ENCODE measurements at regions not wholly inside any gene's neighbourhood (a gene's known extent, or its start where the extent isn't known, plus 50 kb on each side); places are given as distances from the start of the nearest gene placed in this dataset.

- Mint-ChIP-seq H3K27ac (no peak overlapping the region), H3K36me3 (no peaks in the 10 kb centered on the region), H3K27me3 (no peaks in the 10 kb centered on the region), H3K4me3 (no peak overlapping the region), H3K4me1 (no peaks in the 10 kb centered on the region), H3K9me3 (no peaks in the 10 kb centered on the region)
- Histone ChIP-seq H3K9me3 (ENCODE audit: low read length) (no peaks in the 10 kb centered on the region), H3K27me3 (ENCODE audit: insufficient read depth, low read length, poor library complexity, severe bottlenecking) (peaks cover 3% of the 10 kb centered on the region), H3K4me3 (ENCODE audit: low read length) (no peak overlapping the region), H3K4me1 (ENCODE audit: insufficient read depth, low read length) (no peaks in the 10 kb centered on the region), H3K36me3 (ENCODE audit: insufficient read depth, low read length) (no peaks in the 10 kb centered on the region), H3K27ac (ENCODE audit: low read depth, low read length) (no peak overlapping the region)
- DNase-seq = no peak
- ChIA-PET CTCF (interaction anchor here (1.2 kb wide), 1 partner anchor 8 kb away, joined by 3 read pairs; no protein-coding TSS in a partner anchor), POLR2A (no interaction called here)
These were observed 514.8 kb downstream of the PSAT1 start for GRCh38 chr9:78811622-78812276.

DNA sequence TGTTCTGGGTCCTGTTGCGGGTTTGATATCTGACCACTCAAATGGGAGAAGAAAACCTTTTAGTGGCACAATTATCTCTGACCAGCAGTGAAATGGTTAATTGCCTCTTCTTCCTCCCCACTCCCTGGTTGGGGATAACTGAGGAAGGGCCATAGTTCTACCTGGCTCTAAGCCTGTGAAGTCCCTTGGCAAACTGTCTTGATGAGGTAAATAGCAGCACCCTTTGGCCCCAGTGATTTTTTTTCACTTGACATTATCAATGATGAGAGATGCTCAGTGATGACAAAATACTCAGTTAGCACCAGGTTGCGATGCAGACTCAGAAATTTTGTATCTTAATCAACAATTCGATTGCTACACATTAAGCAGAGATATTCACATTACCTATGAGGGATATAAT, 515.7 kb downstream of the PSAT1 start:
- H3K27ac Mint-ChIP-seq = no peak overlapping the region
- no peaks in the 10 kb centered on the region for H3K4me1 Mint-ChIP-seq
- Histone ChIP-seq H3K27me3 (ENCODE audit: insufficient read depth, low read length, poor library complexity, severe bottlenecking) (peaks cover 3% of the 10 kb centered on the region), H3K27ac (ENCODE audit: low read depth, low read length) (no peak overlapping the region), H3K9me3 (ENCODE audit: low read length) (no peaks in the 10 kb centered on the region), H3K4me3 (ENCODE audit: low read length) (no peak overlapping the region), H3K36me3 (ENCODE audit: insufficient read depth, low read length) (no peaks in the 10 kb centered on the region), H3K4me1 (ENCODE audit: insufficient read depth, low read length) (no peaks in the 10 kb centered on the region)
- no peak for DNase-seq
- H3K36me3 Mint-ChIP-seq = no peaks in the 10 kb centered on the region
- H3K4me3 Mint-ChIP-seq = no peak overlapping the region
- no peaks in the 10 kb centered on the region for H3K27me3 Mint-ChIP-seq
- H3K9me3 Mint-ChIP-seq = no peaks in the 10 kb centered on the region
- ChIA-PET CTCF (no interaction called here), POLR2A (no interaction called here)

- no peak overlapping the region for H3K27ac ChIP-seq (ENCODE audit: low read depth, low read length)
These were observed 516.8 kb downstream of the PSAT1 start for GRCh38 chr9:78813602-78814180.

DNA sequence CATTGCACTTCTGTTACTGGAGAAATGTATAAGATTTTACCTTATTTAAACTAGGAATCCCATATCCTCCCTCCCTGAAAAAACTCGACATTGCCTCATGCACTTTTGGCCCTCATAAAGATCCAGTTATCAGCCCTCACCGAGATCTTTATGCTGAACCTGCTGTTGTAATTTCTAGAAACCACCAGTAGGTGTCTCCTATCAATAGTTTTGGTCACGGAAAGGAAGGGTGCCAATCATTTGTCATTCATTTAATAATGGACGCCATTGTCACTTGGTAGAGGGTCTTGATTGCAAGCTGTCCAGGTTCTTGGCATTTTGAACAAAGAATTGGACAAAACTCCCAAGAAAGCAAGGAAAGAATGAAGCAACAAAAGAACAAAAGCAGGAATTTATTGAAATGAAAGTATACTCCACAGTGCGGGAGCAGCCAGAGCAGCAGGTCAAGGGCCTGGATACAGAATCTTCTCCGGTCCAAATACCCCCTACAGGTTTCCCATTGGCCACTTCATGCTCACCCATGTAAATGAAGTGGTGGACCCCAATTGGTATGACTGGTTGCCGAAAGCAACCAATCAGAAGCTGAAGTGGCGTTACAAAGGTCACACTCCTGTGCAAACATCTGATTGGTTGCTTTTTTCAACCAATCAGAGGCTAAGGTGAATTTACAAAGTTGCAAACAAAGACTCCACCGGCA, 524.3 kb downstream of the PSAT1 start:
- no peak overlapping the region for H3K4me3 ChIP-seq (ENCODE audit: low read length)
- POLR2A ChIA-PET = no interaction called here

More at GRCh38 chr9:78813602-78814180, 516.8 kb downstream of the PSAT1 start:
- Mint-ChIP-seq H3K4me1 (no peaks in the 10 kb centered on the region), H3K27ac (no peak overlapping the region), H3K36me3 (no peaks in the 10 kb centered on the region), H3K4me3 (no peak overlapping the region), H3K9me3 (no peaks in the 10 kb centered on the region), H3K27me3 (no peaks in the 10 kb centered on the region)
- Histone ChIP-seq H3K4me3 (ENCODE audit: low read length) (no peak overlapping the region), H3K27me3 (ENCODE audit: insufficient read depth, low read length, poor library complexity, severe bottlenecking) (peaks cover 2% of the 10 kb centered on the region), H3K36me3 (ENCODE audit: insufficient read depth, low read length) (no peaks in the 10 kb centered on the region), H3K4me1 (ENCODE audit: insufficient read depth, low read length) (no peaks in the 10 kb centered on the region), H3K9me3 (ENCODE audit: low read length) (no peaks in the 10 kb centered on the region)
- DNase-seq = no peak
- POLR2A ChIA-PET = no interaction called here
- CTCF ChIA-PET = no interaction called here

DNA sequence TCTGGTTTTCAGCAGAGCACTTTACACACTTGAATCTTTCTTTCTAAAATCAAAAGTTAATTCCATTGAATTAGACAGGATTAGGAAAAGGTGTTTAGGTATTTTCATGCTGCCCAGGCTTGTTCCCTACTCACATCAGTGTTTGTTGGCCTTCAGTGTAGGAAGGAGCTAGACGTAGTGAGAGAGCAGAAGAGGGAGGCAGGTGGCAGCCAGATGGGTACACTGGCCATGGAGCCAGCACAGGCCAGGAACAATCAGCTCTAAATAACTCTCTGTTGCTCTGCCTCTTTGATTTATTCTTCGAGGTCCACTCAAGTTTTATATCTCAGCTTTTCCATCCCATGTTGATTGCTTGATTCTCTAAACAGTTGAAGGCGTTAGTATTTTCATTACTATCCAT, 529.6 kb downstream of the PSAT1 start:
- H3K4me3 Mint-ChIP-seq = no peak overlapping the region
- ChIA-PET POLR2A (no interaction called here), CTCF (no interaction called here)
- H3K27me3 Mint-ChIP-seq = no peaks in the 10 kb centered on the region
- Histone ChIP-seq H3K27ac (ENCODE audit: low read depth, low read length) (no peak overlapping the region), H3K36me3 (ENCODE audit: insufficient read depth, low read length) (no peaks in the 10 kb centered on the region), H3K4me3 (ENCODE audit: low read length) (no peak overlapping the region), H3K4me1 (ENCODE audit: insufficient read depth, low read length) (no peaks in the 10 kb centered on the region), H3K9me3 (ENCODE audit: low read length) (no peaks in the 10 kb centered on the region), H3K27me3 (ENCODE audit: insufficient read depth, low read length, poor library complexity, severe bottlenecking) (no peaks in the 10 kb centered on the region)
- H3K9me3 Mint-ChIP-seq = peaks cover 0 to 6% (median 0%) of the 10 kb centered on the region in 5 donors
- H3K27ac Mint-ChIP-seq = no peak overlapping the region
- DNase-seq = no peak
- no peaks in the 10 kb centered on the region for H3K36me3 Mint-ChIP-seq
- H3K4me1 Mint-ChIP-seq = no peaks in the 10 kb centered on the region

More for the DNA sequence above, 524.3 kb downstream of the PSAT1 start:
- H3K36me3 ChIP-seq (ENCODE audit: insufficient read depth, low read length) = no peaks in the 10 kb centered on the region
- no peaks in the 10 kb centered on the region for H3K9me3 ChIP-seq (ENCODE audit: low read length)
- no peaks in the 10 kb centered on the region for H3K36me3 Mint-ChIP-seq
- H3K9me3 Mint-ChIP-seq = peaks cover 0 to 6% (median 0%) of the 10 kb centered on the region in 5 donors
- H3K4me1 Mint-ChIP-seq = peaks cover 4 to 6% (median 4%) of the 10 kb centered on the region in 3 donors
- H3K27ac Mint-ChIP-seq = no peak overlapping the region
- CTCF ChIA-PET = no interaction called here
- no peaks in the 10 kb centered on the region for H3K4me1 ChIP-seq (ENCODE audit: insufficient read depth, low read length)
- H3K4me3 Mint-ChIP-seq = peak overlapping the region in 6 of 7 donors; percentile 15 to 67 (median 36)
- no peaks in the 10 kb centered on the region for H3K27me3 Mint-ChIP-seq
- H3K27me3 ChIP-seq (ENCODE audit: insufficient read depth, low read length, poor library complexity, severe bottlenecking) = no peaks in the 10 kb centered on the region
- no peak overlapping the region for H3K27ac ChIP-seq (ENCODE audit: low read depth, low read length)
- DNase-seq = peak in 1 of 5 donors; percentile 13

DNA sequence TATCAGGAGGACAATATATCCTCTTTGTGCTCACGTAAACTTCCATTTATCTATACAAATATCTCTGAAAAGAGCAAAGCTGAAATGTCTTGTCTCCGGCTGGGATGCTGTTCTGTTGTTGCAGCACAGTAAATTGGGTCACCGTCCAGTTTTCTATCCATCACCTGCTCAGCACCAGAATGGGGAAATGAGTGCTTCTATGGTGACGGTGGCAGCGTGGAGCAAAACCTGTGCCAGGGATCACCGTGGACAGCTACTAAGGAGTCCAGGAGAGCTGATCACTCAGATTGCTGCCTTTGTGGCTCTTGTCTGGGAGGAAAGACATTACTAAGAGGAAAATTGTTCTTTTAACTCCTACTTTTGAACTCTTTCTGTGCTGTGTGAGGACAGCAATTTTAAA, 531.6 kb downstream of the PSAT1 start:
- Histone ChIP-seq H3K27me3 (ENCODE audit: insufficient read depth, low read length, poor library complexity, severe bottlenecking) (no peaks in the 10 kb centered on the region), H3K27ac (ENCODE audit: low read depth, low read length) (no peak overlapping the region), H3K4me3 (ENCODE audit: low read length) (no peak overlapping the region), H3K36me3 (ENCODE audit: insufficient read depth, low read length) (no peaks in the 10 kb centered on the region), H3K4me1 (ENCODE audit: insufficient read depth, low read length) (no peaks in the 10 kb centered on the region), H3K9me3 (ENCODE audit: low read length) (no peaks in the 10 kb centered on the region)
- ChIA-PET POLR2A (no interaction called here), CTCF (no interaction called here)
- Mint-ChIP-seq H3K9me3 (peaks cover 0 to 6% (median 0%) of the 10 kb centered on the region in 5 donors), H3K36me3 (no peaks in the 10 kb centered on the region), H3K4me1 (no peaks in the 10 kb centered on the region), H3K4me3 (no peak overlapping the region), H3K27me3 (no peaks in the 10 kb centered on the region), H3K27ac (no peak overlapping the region)
- no peak for DNase-seq

- Mint-ChIP-seq H3K36me3 (no peaks in the 10 kb centered on the region), H3K27me3 (no peaks in the 10 kb centered on the region), H3K9me3 (peaks cover 0 to 6% (median 0%) of the 10 kb centered on the region in 5 donors), H3K4me1 (no peaks in the 10 kb centered on the region), H3K27ac (no peak overlapping the region), H3K4me3 (no peak overlapping the region)
- no peaks in the 10 kb centered on the region for H3K4me1 ChIP-seq (ENCODE audit: insufficient read depth, low read length)
- H3K27me3 ChIP-seq (ENCODE audit: insufficient read depth, low read length, poor library complexity, severe bottlenecking) = no peaks in the 10 kb centered on the region
- no peaks in the 10 kb centered on the region for H3K36me3 ChIP-seq (ENCODE audit: insufficient read depth, low read length)
- no peaks in the 10 kb centered on the region for H3K9me3 ChIP-seq (ENCODE audit: low read length)
- no peak overlapping the region for H3K27ac ChIP-seq (ENCODE audit: low read depth, low read length)
- ChIA-PET POLR2A (no interaction called here), CTCF (no interaction called here)
- DNase-seq = no peak
- H3K4me3 ChIP-seq (ENCODE audit: low read length) = no peak overlapping the region
These were observed 533.4 kb downstream of the PSAT1 start for GRCh38 chr9:78830301-78830700.

GRCh38 chr9:78831726-78832125, 534.8 kb downstream of the PSAT1 start:
- H3K4me1 ChIP-seq (ENCODE audit: insufficient read depth, low read length) = no peaks in the 10 kb centered on the region
- no peak overlapping the region for H3K27ac Mint-ChIP-seq
- ChIA-PET CTCF (no interaction called here), POLR2A (no interaction called here)
- H3K4me3 Mint-ChIP-seq = no peak overlapping the region
- no peaks in the 10 kb centered on the region for H3K27me3 Mint-ChIP-seq
- no peaks in the 10 kb centered on the region for H3K36me3 Mint-ChIP-seq
- H3K4me1 Mint-ChIP-seq = no peaks in the 10 kb centered on the region
- H3K9me3 Mint-ChIP-seq = peaks cover 0 to 2% (median 0%) of the 10 kb centered on the region in 5 donors
- no peak for DNase-seq
- H3K27me3 ChIP-seq (ENCODE audit: insufficient read depth, low read length, poor library complexity, severe bottlenecking) = no peaks in the 10 kb centered on the region
- H3K4me3 ChIP-seq (ENCODE audit: low read length) = no peak overlapping the region
- H3K36me3 ChIP-seq (ENCODE audit: insufficient read depth, low read length) = no peaks in the 10 kb centered on the region
- no peak overlapping the region for H3K27ac ChIP-seq (ENCODE audit: low read depth, low read length)
- no peaks in the 10 kb centered on the region for H3K9me3 ChIP-seq (ENCODE audit: low read length)
